GM19438 (cell line): ENCODE measurements at regions not wholly inside any gene's neighbourhood (a gene's known extent, or its start where the extent isn't known, plus 50 kb on each side); places are given as distances from the start of the nearest gene placed in this dataset.

ENCODE experiments used
- ATAC-seq: cut with Tn5 transposase; IDR thresholded peaks from one replicate; pipeline ENCODE4 v1.9.1; 2021; ENCODE audit warnings: low read depth; ENCODE audit not compliant: unreplicated experiment

GRCh38 chr20:40738976-40739375 is 49.9 kb upstream of the MAFB start:
- ATAC-seq, result no peak

GRCh38 chr20:40739841-40740240 is 50.8 kb upstream of the MAFB start:
- ATAC-seq, result no peak

- no peak for ATAC-seq
Observed at GRCh38 chr20:40741507-40742106, 52.6 kb upstream of the MAFB start.

GRCh38 chr20:40743141-40743775 is 54.2 kb upstream of the MAFB start:
- no peak for ATAC-seq

GRCh38 chr20:40744072-40744817 is 55.2 kb upstream of the MAFB start:
- no peak for ATAC-seq

GRCh38 chr20:40744818-40745175 is 55.8 kb upstream of the MAFB start:
- ATAC-seq, result no peak

- ATAC-seq, result no peak
Observed at GRCh38 chr20:40746251-40746650, 57.2 kb upstream of the MAFB start.

GRCh38 chr20:40748182-40748581 is 59.1 kb upstream of the MAFB start:
- no peak for ATAC-seq

GRCh38 chr20:40749985-40750506 is 61.0 kb upstream of the MAFB start:
- ATAC-seq, result no peak

GRCh38 chr20:40750541-40751035 is 61.6 kb upstream of the MAFB start:
- ATAC-seq, result no peak

- no peak for ATAC-seq
Observed at GRCh38 chr20:40753472-40753871, 64.4 kb upstream of the MAFB start.

- ATAC-seq, result no peak
Observed at GRCh38 chr20:40754339-40754943, 65.4 kb upstream of the MAFB start.

GRCh38 chr20:40757087-40757486 is 68.1 kb upstream of the MAFB start:
- no peak for ATAC-seq

GRCh38 chr20:40758790-40759189 is 69.8 kb upstream of the MAFB start:
- ATAC-seq, result no peak

GRCh38 chr20:40760399-40760798 is 71.4 kb upstream of the MAFB start:
- no peak for ATAC-seq

GRCh38 chr20:40763646-40764295 is 74.7 kb upstream of the MAFB start:
- ATAC-seq, result no peak

GRCh38 chr20:40765814-40766480 is 76.9 kb upstream of the MAFB start:
- ATAC-seq, result no peak

GRCh38 chr20:40766790-40767614 is 78.0 kb upstream of the MAFB start:
- no peak for ATAC-seq

- no peak for ATAC-seq
Observed at GRCh38 chr20:40767615-40767924, 78.5 kb upstream of the MAFB start.
